ENCODE measurements at regions not wholly inside any gene's neighbourhood (a gene's known extent, or its start where the extent isn't known, plus 50 kb on each side); places are given as distances from the start of the nearest gene placed in this dataset.

DNA sequence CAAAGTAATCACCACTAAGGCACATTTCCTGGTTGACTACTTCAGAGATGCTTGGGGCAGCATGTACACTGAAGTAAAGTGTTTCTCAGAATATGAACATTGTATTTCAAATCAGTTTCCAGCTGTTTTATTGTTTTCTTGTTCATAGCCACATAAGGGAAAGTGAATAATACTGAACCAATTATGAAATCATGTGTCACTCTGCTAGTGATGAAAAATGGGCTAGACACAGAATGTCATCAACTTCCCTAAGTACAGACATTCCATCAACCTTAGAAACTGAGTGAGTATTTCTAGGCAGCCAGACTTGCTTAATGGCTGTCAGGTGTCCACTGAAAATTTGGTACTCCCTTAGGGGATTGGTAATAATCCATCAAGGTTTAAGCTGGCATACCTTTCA, 603.5 kb downstream of the ARL4A start:
- no peak for DNase-seq (ENCODE audit: low spot score)
- no peak overlapping the region for H3K4me2 ChIP-seq (ENCODE audit: low read length)
- no peaks in the 10 kb centered on the region for H3K79me2 ChIP-seq (ENCODE audit: insufficient read depth, low read depth, low read length)
- no peaks in the 10 kb centered on the region for H3K4me1 ChIP-seq (ENCODE audit: insufficient read depth, low read length, poor library complexity, severe bottlenecking)
- H2AFZ ChIP-seq (ENCODE audit: low read length), result no peak overlapping the region
- BruUV-seq (replicated peaks), result no TSS peak
- H4K20me1 ChIP-seq (ENCODE audit: insufficient read depth, low read length), result no peaks in the 10 kb centered on the region
- ChIA-PET CTCF (ENCODE audit: unreplicated experiment) (no interaction called here), POLR2A (no interaction called here)
- no peak overlapping the region for H3K4me3 ChIP-seq (ENCODE audit: low read depth, low read length, poor library complexity, severe bottlenecking)
- H3K36me3 ChIP-seq (ENCODE audit: insufficient read depth, low read length), result no peaks in the 10 kb centered on the region
- no peaks in the 10 kb centered on the region for H3K9me3 ChIP-seq (ENCODE audit: low read length)
- no peaks in the 10 kb centered on the region for H3K9me2 ChIP-seq (ENCODE audit: insufficient read depth, low read length)
- H3K27ac ChIP-seq (ENCODE audit: low read depth, low read length, poor library complexity, severe bottlenecking), result no peak overlapping the region
- TF ChIP-seq, protein P1, sequence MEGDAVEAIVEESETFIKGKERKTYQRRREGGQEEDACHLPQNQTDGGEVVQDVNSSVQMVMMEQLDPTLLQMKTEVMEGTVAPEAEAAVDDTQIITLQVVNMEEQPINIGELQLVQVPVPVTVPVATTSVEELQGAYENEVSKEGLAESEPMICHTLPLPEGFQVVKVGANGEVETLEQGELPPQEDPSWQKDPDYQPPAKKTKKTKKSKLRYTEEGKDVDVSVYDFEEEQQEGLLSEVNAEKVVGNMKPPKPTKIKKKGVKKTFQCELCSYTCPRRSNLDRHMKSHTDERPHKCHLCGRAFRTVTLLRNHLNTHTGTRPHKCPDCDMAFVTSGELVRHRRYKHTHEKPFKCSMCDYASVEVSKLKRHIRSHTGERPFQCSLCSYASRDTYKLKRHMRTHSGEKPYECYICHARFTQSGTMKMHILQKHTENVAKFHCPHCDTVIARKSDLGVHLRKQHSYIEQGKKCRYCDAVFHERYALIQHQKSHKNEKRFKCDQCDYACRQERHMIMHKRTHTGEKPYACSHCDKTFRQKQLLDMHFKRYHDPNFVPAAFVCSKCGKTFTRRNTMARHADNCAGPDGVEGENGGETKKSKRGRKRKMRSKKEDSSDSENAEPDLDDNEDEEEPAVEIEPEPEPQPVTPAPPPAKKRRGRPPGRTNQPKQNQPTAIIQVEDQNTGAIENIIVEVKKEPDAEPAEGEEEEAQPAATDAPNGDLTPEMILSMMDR (conservative IDR thresholded peaks at IDR 0.05; ENCODE audit: low read length), result no peak
- TF ChIP-seq EZH2phosphoT487 (IDR thresholded peaks at IDR 0.05; ENCODE audit: borderline replicate concordance, low read depth, low read length), result no peak
- intact Hi-C loops (cut with micrococcal nuclease; ENCODE audit: unreplicated experiment), result no loop called here

DNA sequence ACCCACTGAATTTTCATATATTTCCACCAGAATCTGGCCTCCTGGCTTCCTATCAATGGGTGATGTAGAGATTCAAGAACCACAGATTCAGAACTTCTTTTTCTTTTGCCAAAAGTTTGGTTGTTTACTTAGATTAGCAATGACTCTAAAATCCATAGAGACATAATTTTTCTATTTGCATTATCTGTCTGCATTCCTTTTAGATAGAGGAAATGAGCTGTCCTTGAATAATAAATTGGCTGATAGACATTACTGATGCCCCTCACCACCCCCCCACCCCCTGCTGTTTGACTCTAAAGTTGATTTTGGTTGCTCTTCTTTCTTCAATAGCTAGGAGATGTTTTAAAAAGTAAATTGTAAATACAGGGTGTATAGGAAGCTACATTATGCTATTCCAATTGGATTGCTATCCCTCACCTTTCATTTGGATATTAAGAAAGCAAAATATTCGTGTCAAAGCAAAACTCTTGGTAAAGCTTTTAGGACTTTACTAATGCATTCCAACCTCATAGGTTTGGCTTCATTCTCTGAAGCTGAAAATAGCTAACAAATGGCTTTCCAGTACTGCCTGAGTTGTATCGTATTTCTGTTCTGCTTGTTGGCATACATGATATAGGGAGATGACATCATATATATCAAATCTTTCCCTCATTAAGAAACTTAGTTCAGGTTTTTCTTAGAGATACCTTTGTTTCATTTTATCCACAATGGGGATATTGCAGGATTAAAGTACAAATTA, 606.0 kb downstream of the ARL4A start:
- H3K4me3 ChIP-seq (ENCODE audit: low read depth, low read length, poor library complexity, severe bottlenecking), result no peak overlapping the region
- no peaks in the 10 kb centered on the region for H3K9me2 ChIP-seq (ENCODE audit: insufficient read depth, low read length)
- no peak overlapping the region for H3K4me2 ChIP-seq (ENCODE audit: low read length)
- H3K4me1 ChIP-seq (ENCODE audit: insufficient read depth, low read length, poor library complexity, severe bottlenecking), result no peaks in the 10 kb centered on the region
- CTCF ChIA-PET (ENCODE audit: unreplicated experiment), result no interaction called here
- no peaks in the 10 kb centered on the region for H3K36me3 ChIP-seq (ENCODE audit: insufficient read depth, low read length)
- TF ChIP-seq, protein P1 (conservative IDR thresholded peaks at IDR 0.05; ENCODE audit: low read length), result no peak
- no peak for TF ChIP-seq EZH2phosphoT487 (IDR thresholded peaks at IDR 0.05; ENCODE audit: borderline replicate concordance, low read depth, low read length)
- H3K27ac ChIP-seq (ENCODE audit: low read depth, low read length, poor library complexity, severe bottlenecking), result no peak overlapping the region
- H3K79me2 ChIP-seq (ENCODE audit: insufficient read depth, low read depth, low read length), result no peaks in the 10 kb centered on the region
- intact Hi-C loops (cut with micrococcal nuclease; ENCODE audit: unreplicated experiment), result no loop called here
- H2AFZ ChIP-seq (ENCODE audit: low read length), result no peak overlapping the region
- H4K20me1 ChIP-seq (ENCODE audit: insufficient read depth, low read length), result no peaks in the 10 kb centered on the region
- POLR2A ChIA-PET, result interaction anchor here (1.2 kb wide), 1 partner anchor 12 kb away, joined by 5 read pairs; no protein-coding TSS in a partner anchor
- no peaks in the 10 kb centered on the region for H3K9me3 ChIP-seq (ENCODE audit: low read length)
- no TSS peak for BruUV-seq (replicated peaks)
- DNase-seq (ENCODE audit: low spot score), result no peak

DNA sequence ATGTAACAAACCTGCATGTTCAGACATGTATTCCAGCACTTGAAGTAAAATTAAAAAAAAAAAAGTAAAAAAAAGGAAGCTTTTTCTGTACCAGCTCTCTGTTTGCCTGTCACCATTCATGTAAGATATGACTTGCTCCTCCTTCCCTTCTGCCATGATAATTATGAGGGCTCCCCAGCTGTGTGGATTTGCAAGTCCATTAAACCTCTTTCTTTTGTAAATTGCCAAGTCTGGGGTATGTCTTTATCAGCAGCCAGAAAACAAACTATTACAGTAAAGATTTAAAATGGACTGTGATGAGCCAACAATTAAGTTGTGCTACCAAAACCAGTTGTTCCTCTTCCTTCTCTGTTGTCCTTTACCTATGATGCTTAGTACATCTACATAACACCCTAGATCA, 619.6 kb downstream of the ARL4A start:
- Histone ChIP-seq H3K36me3 (ENCODE audit: insufficient read depth, low read length) (no peaks in the 10 kb centered on the region), H2AFZ (ENCODE audit: low read length) (no peak overlapping the region), H3K79me2 (ENCODE audit: insufficient read depth, low read depth, low read length) (no peaks in the 10 kb centered on the region), H3K27ac (ENCODE audit: low read depth, low read length, poor library complexity, severe bottlenecking) (no peak overlapping the region), H3K9me2 (ENCODE audit: insufficient read depth, low read length) (no peaks in the 10 kb centered on the region), H3K4me3 (ENCODE audit: low read depth, low read length, poor library complexity, severe bottlenecking) (no peak overlapping the region), H3K4me2 (ENCODE audit: low read length) (no peak overlapping the region), H4K20me1 (ENCODE audit: insufficient read depth, low read length) (no peaks in the 10 kb centered on the region), H3K9me3 (ENCODE audit: low read length) (peaks cover under 1% of the 10 kb centered on the region; the same call in 1 of the 2 replicates), H3K4me1 (ENCODE audit: insufficient read depth, low read length, poor library complexity, severe bottlenecking) (no peaks in the 10 kb centered on the region)
- DNase-seq (ENCODE audit: low spot score), result no peak
- BruUV-seq (replicated peaks), result no TSS peak
- no peak for TF ChIP-seq EZH2phosphoT487 (IDR thresholded peaks at IDR 0.05; ENCODE audit: borderline replicate concordance, low read depth, low read length)
- TF ChIP-seq, protein P1 (conservative IDR thresholded peaks at IDR 0.05; ENCODE audit: low read length), result no peak
- CTCF ChIA-PET (ENCODE audit: unreplicated experiment), result no interaction called here
- intact Hi-C loops (cut with micrococcal nuclease; ENCODE audit: unreplicated experiment), result no loop called here
- POLR2A ChIA-PET, result no interaction called here

Data from OCI-LY7 (cell line).